Gastroesophageal sphincter (tissue), 4 donors: ENCODE measurements at regions not wholly inside any gene's neighbourhood (a gene's known extent, or its start where the extent isn't known, plus 50 kb on each side); places are given as distances from the start of the nearest gene placed in this dataset.
"Not testable (repeated sequence)": the region's sequence is repeated elsewhere in the genome, so short reads cannot be mapped to it uniquely, and the experiment has no call there.

ENCODE experiments used
- ATAC-seq: fragments of 150-250 bp; one replicate; pipeline ENCODE4 v1.9.1; 2016; ENCODE audit warnings: mild to moderate bottlenecking, moderate library complexity
- H3K27ac ChIP-seq, 4 donors: fragments of 200-600 bp; sonication (generic) in 3 of 4; 1 replicate in 3 of 4; 2 replicates in 1 of 4; pipeline ENCODE4 v1.5.1; 2016 to 2019
- H3K27me3 ChIP-seq: fragments of 200-600 bp; sonication (generic); one replicate; pipeline ENCODE4 v1.5.1; 2019
- H3K36me3 ChIP-seq, 2 donors: fragments of 200-600 bp; sonication (generic); one replicate each; pipeline ENCODE4 v1.5.1; 2019; ENCODE audit warnings: control low read depth in 1 of 2
- H3K4me1 ChIP-seq, 3 donors: fragments of 200-600 bp; sonication (generic); 1 replicate in 2 of 3; 2 replicates in 1 of 3; pipeline ENCODE4 v1.5.1; 2016 to 2019; ENCODE audit warnings: control low read depth in 2 of 3
- H3K4me3 ChIP-seq, 2 donors: fragments of 200-600 bp; sonication (generic); one replicate each; pipeline ENCODE4 v1.5.1; 2019; ENCODE audit warnings: mild to moderate bottlenecking in 1 of 2, moderate library complexity in 1 of 2
- H3K9me3 ChIP-seq, 3 donors: fragments of 200-600 bp; sonication (generic); one replicate each; pipeline ENCODE4 v1.5.1; 2017 to 2019; ENCODE audit warnings: control low read depth in 2 of 3
- CTCF ChIP-seq, 4 experiments: fragments of 200-600 bp in 2 of 4; fragments of 450-650 bp in 2 of 4; sonication (generic) in 1 of 4; IDR thresholded peaks; one replicate each; pipeline ENCODE4 v1.5.1; 2017 to 2019; ENCODE audit warnings: antibody characterized with exemption in 4 of 4, mild to moderate bottlenecking in 2 of 4, moderate library complexity in 2 of 4
- WGBS, 2 donors: methylation state at CpG; one replicate each; pipeline ENCODE4 v1.1.5; 2018; ENCODE audit warnings: low coverage in 1 of 2; 5-methylcytosine and 5-hydroxymethylcytosine counted together

GRCh38 chr11:3583476-3583875 lies 58.3 kb downstream of the ART5 start:
- WGBS, 2 donors: 71 to 100% methylated on average over 1 to 2 of the region's 2 CpGs
- H3K4me1 ChIP-seq: not testable (repeated sequence)
- H3K27me3 ChIP-seq: peaks cover 53% of the 10 kb centered on the region

GRCh38 chr11:3581389-3581725 lies 60.4 kb downstream of the ART5 start:
- ATAC-seq, H3K9me3 ChIP-seq, H3K36me3 ChIP-seq, H3K4me1 ChIP-seq, H3K27ac ChIP-seq: not testable (repeated sequence)
- Histone ChIP-seq H3K4me3 (peak overlapping the region in 1 of 2 donors; percentile 49), H3K27me3 (peaks cover 59% of the 10 kb centered on the region)
- 36 to 60% methylated on average over 1 to 5 of the region's 10 CpGs for WGBS, 2 donors

More at GRCh38 chr11:3583476-3583875, 58.3 kb downstream of the ART5 start:
- H3K27ac ChIP-seq, ATAC-seq, H3K4me3 ChIP-seq, H3K9me3 ChIP-seq, H3K36me3 ChIP-seq: not testable (repeated sequence)

GRCh38 chr11:3580487-3581388 lies 61.1 kb downstream of the ART5 start:
- H3K9me3 ChIP-seq, H3K36me3 ChIP-seq, H3K27ac ChIP-seq, H3K4me1 ChIP-seq, ATAC-seq: not testable (repeated sequence)
- no CpG with 5 or more reads among the region's 92 CpGs for WGBS, 2 donors
- TF ChIP-seq CTCF (IDR thresholded peaks at IDR 0.05): peak; percentile 73 to 95 (median 88)
- peaks cover 64% of the 10 kb centered on the region for H3K27me3 ChIP-seq
- peak overlapping the region; percentile 25 to 49 for H3K4me3 ChIP-seq

- 49% methylated on average over 7 of the region's 29 CpGs; no CpG with 5 or more reads in 1 of the 2 donors for WGBS, 2 donors
- not testable (repeated sequence) for ATAC-seq, H3K4me3 ChIP-seq, H3K27ac ChIP-seq, H3K36me3 ChIP-seq, H3K9me3 ChIP-seq, H3K4me1 ChIP-seq
- H3K27me3 ChIP-seq: peaks cover 62% of the 10 kb centered on the region
Measured at GRCh38 chr11:3579600-3580459, 62.0 kb downstream of the ART5 start.

GRCh38 chr11:3576066-3576604 lies 65.7 kb downstream of the ART5 start:
- H3K27ac ChIP-seq, ATAC-seq, H3K4me3 ChIP-seq, H3K36me3 ChIP-seq, H3K9me3 ChIP-seq, H3K4me1 ChIP-seq: not testable (repeated sequence)
- peaks cover 40% of the 10 kb centered on the region for H3K27me3 ChIP-seq
- 56% methylated on average over 3 of the region's 12 CpGs; no CpG with 5 or more reads in 1 of the 2 donors for WGBS, 2 donors

GRCh38 chr11:3572976-3573647 lies 68.7 kb downstream of the ART5 start:
- H3K27me3 ChIP-seq: peaks cover 19% of the 10 kb centered on the region
- not testable (repeated sequence) for H3K36me3 ChIP-seq, H3K27ac ChIP-seq, ATAC-seq, H3K9me3 ChIP-seq, H3K4me3 ChIP-seq, H3K4me1 ChIP-seq
- WGBS, 2 donors: 83 to 92% methylated on average over 4 to 5 of the region's 7 CpGs

GRCh38 chr11:3571752-3572151 lies 70.0 kb downstream of the ART5 start:
- not testable (repeated sequence) for H3K9me3 ChIP-seq, ATAC-seq, H3K4me1 ChIP-seq, H3K27ac ChIP-seq, H3K4me3 ChIP-seq, H3K36me3 ChIP-seq
- H3K27me3 ChIP-seq: peaks cover 16% of the 10 kb centered on the region
- 74% methylated on average over 2 of the region's 2 CpGs; no CpG with 5 or more reads in 1 of the 2 donors for WGBS, 2 donors

- H3K27ac ChIP-seq, H3K4me3 ChIP-seq, ATAC-seq, H3K9me3 ChIP-seq, H3K4me1 ChIP-seq, H3K36me3 ChIP-seq: not testable (repeated sequence)
- 88% methylated on average over 1 of the region's 3 CpGs; no CpG with 5 or more reads in 1 of the 2 donors for WGBS, 2 donors
- peaks cover 25% of the 10 kb centered on the region for H3K27me3 ChIP-seq
Measured at GRCh38 chr11:3565838-3566237, 76.0 kb downstream of the ART5 start.

GRCh38 chr11:3564383-3564782 lies 77.4 kb downstream of the ART5 start:
- H3K4me1 ChIP-seq, H3K4me3 ChIP-seq, H3K27ac ChIP-seq, ATAC-seq, H3K9me3 ChIP-seq, H3K36me3 ChIP-seq: not testable (repeated sequence)
- peaks cover 31% of the 10 kb centered on the region for H3K27me3 ChIP-seq
- 0% methylated on average over 1 of the region's 1 CpG; no CpG with 5 or more reads in 1 of the 2 donors for WGBS, 2 donors

GRCh38 chr11:3554621-3555020 lies 87.2 kb downstream of the ART5 start:
- ATAC-seq, H3K36me3 ChIP-seq, H3K9me3 ChIP-seq, H3K27me3 ChIP-seq, H3K4me3 ChIP-seq, H3K4me1 ChIP-seq, H3K27ac ChIP-seq: not testable (repeated sequence)
- 17 to 20% methylated on average over 1 to 3 of the region's 6 CpGs for WGBS, 2 donors

GRCh38 chr11:3544990-3545389 lies 96.8 kb downstream of the ART5 start:
- not testable (repeated sequence) for H3K4me3 ChIP-seq, H3K36me3 ChIP-seq, H3K4me1 ChIP-seq, ATAC-seq, H3K9me3 ChIP-seq, H3K27ac ChIP-seq
- 77 to 78% methylated on average over 9 to 10 of the region's 10 CpGs for WGBS, 2 donors
- peaks cover 12% of the 10 kb centered on the region for H3K27me3 ChIP-seq
